ENCODE measurements at regions not wholly inside any gene's neighbourhood (a gene's known extent, or its start where the extent isn't known, plus 50 kb on each side); places are given as distances from the start of the nearest gene placed in this dataset.

- no peak overlapping the region for H3K9ac ChIP-seq (ENCODE audit: control insufficient read depth, insufficient read depth, low read length)
- ChIA-PET POLR2A (no interaction called here), CTCF (no interaction called here), RAD21 (ENCODE audit: unreplicated experiment) (no interaction called here), SMC1A (ENCODE audit: uncharacterized antibody, unreplicated experiment) (no interaction called here)
- in situ Hi-C loops (cut with MboI) (no loop called here), intact Hi-C loops (cut with micrococcal nuclease; ENCODE audit: unreplicated experiment) (no loop called here)
- no peak overlapping the region for H2AFZ ChIP-seq (ENCODE audit: control insufficient read depth, low read depth, low read length)
- no TSS peak for BruUV-seq (replicated peaks)
- no peak for DNase-seq (ENCODE audit: low read depth, low spot score)
- no peak overlapping the region for H3K4me2 ChIP-seq (ENCODE audit: control insufficient read depth, insufficient read depth)
- H3K9me3 ChIP-seq (replicated peaks; ENCODE audit: control insufficient read depth, insufficient read depth, low read length): no peaks in the 10 kb centered on the region
- no peaks in the 10 kb centered on the region for H3K79me2 ChIP-seq (ENCODE audit: control insufficient read depth, insufficient read depth, low read length)
- 55% methylated on average over 15 of the region's 15 CpGs for WGBS (ENCODE audit: insufficient coverage, insufficient replicate concordance, low lambda C conversion rate, missing lambda C conversion rate)
- ATAC-seq: no peak
- no peaks in the 10 kb centered on the region for H3K36me3 ChIP-seq (ENCODE audit: control insufficient read depth in 2 of 2, insufficient read depth in 2 of 2, low read length in 1 of 2)
- H3K4me3 ChIP-seq: no peak overlapping the region
- no peak for FAIRE-seq
- no peaks in the 10 kb centered on the region for H3K4me1 ChIP-seq (ENCODE audit: control insufficient read depth, insufficient read depth, low read length)
- H3K27ac ChIP-seq (ENCODE audit: control insufficient read depth, insufficient read depth): no peak overlapping the region
- no peaks in the 10 kb centered on the region for H4K20me1 ChIP-seq (ENCODE audit: control insufficient read depth, insufficient read depth)
- TF ChIP-seq ZNF274 (IDR thresholded peaks at IDR 0.05; ENCODE audit: insufficient read depth, insufficient read length): no peak
- TF ChIP-seq NBN (IDR thresholded peaks at IDR 0.05): no peak
- no peak for TF ChIP-seq POU2F2 (IDR thresholded peaks at IDR 0.05; ENCODE audit: borderline replicate concordance, low read depth, low read length)
- TF ChIP-seq EED (IDR thresholded peaks at IDR 0.05; ENCODE audit: low read depth): no peak
- TF ChIP-seq MEF2B (IDR thresholded peaks at IDR 0.05; ENCODE audit: partially characterized antibody, poor library complexity, severe bottlenecking): no peak
- TF ChIP-seq NFYB (IDR thresholded peaks at IDR 0.05; ENCODE audit: insufficient read depth, low read depth, low read length): no peak
- no peak for TF ChIP-seq BRCA1 (IDR thresholded peaks at IDR 0.05; ENCODE audit: low read depth, low read length)
- no peak for TF ChIP-seq EZH2 (IDR thresholded peaks at IDR 0.05; ENCODE audit: borderline replicate concordance, control insufficient read depth, low read depth, low read length)
- TF ChIP-seq MYB (IDR thresholded peaks at IDR 0.05; ENCODE audit: borderline replicate concordance, low read depth, low read length): no peak
- TF ChIP-seq STAT3 (IDR thresholded peaks at IDR 0.05; ENCODE audit: low read depth, low read length): no peak
- no peak for TF ChIP-seq DPF2 (IDR thresholded peaks at IDR 0.05)
- TF ChIP-seq CHD2 (IDR thresholded peaks at IDR 0.05; ENCODE audit: borderline replicate concordance, low read depth, low read length): no peak
- TF ChIP-seq IRF5 (IDR thresholded peaks at IDR 0.05; ENCODE audit: borderline replicate concordance): no peak
- no peaks in the 10 kb centered on the region for H3K27me3 ChIP-seq (replicated peaks in 1 of 2; ENCODE audit: control insufficient read depth in 2 of 2, insufficient read depth in 2 of 2, low read length in 1 of 2)
These were observed 142.8 kb upstream of the SOX1 start for GRCh38 chr13:111923991-111924677.

All from GM12878 (cell line).